B cell (primary cell): ENCODE measurements at regions not wholly inside any gene's neighbourhood (a gene's known extent, or its start where the extent isn't known, plus 50 kb on each side); places are given as distances from the start of the nearest gene placed in this dataset.

Experiments
- ATAC-seq: fragments of 200-7000 bp; cut with Tn5 transposase; one replicate; pipeline ENCODE4 v1.10.0; 2021; ENCODE audit warnings: low read depth, mild to moderate bottlenecking, moderate number of reproducible peaks, moderate library complexity
- CTCF ChIA-PET: fragments of 350-600 bp; sonication (Branson Sonifier 250); formaldehyde crosslinking; loops from one replicate; lab custom pipeline; 2021; ENCODE audit warnings: antibody characterized with exemption, inconsistent platforms; lab: Charles Lee
- POLR2A ChIA-PET: fragments of 350-600 bp; sonication (Branson Sonifier 250); formaldehyde crosslinking; loops from one replicate; lab custom pipeline; 2021; ENCODE audit warnings: antibody characterized with exemption; lab: Charles Lee
- DNase-seq: peaks from one replicate; pipeline ENCODE4 v3.0.0; 2013
- H2AFZ ChIP-seq: 2 replicates; pipeline ENCODE4 v1.6.1; 2012; ENCODE audit warnings: mild to moderate bottlenecking, low read depth, low read length; ENCODE audit not compliant: insufficient read depth, poor library complexity, severe bottlenecking
- H3K27ac ChIP-seq, 2 donors: 1 replicate in 1 of 2; 2 replicates in 1 of 2; pipeline ENCODE4 v1.5.1; 2012 to 2013; ENCODE audit warnings: low read length in 2 of 2, mild to moderate bottlenecking in 2 of 2, moderate library complexity in 1 of 2
- H3K27me3 ChIP-seq, 4 experiments: fragments of 200-600 bp in 1 of 4; sonication (generic) in 1 of 4; replicated peaks in 1 of 4; 1 replicate in 2 of 4; 2 replicates in 2 of 4; pipeline versions ENCODE4 v1.6.1 to v1.7.0; 2013 to 2016; ENCODE audit warnings: low read length in 3 of 4, mild to moderate bottlenecking in 2 of 4, mixed read lengths in 1 of 4, moderate library complexity in 1 of 4; ENCODE audit not compliant: insufficient read depth in 4 of 4, control insufficient read depth in 3 of 4; ENCODE audit errors: control extremely low read depth in 1 of 4
- H3K36me3 ChIP-seq, 2 experiments: replicated peaks in 1 of 2; 1 replicate in 1 of 2; 2 replicates in 1 of 2; pipeline versions ENCODE4 v1.6.1 to v1.7.1; 2013; ENCODE audit warnings: low read length in 1 of 2; ENCODE audit not compliant: insufficient read depth in 2 of 2, control insufficient read depth in 1 of 2; ENCODE audit errors: control extremely low read depth in 1 of 2, extremely low read depth in 1 of 2
- H3K4me1 ChIP-seq, 2 donors: fragments of 200-600 bp in 1 of 2; sonication (generic) in 1 of 2; 1 replicate in 1 of 2; 2 replicates in 1 of 2; pipeline versions ENCODE4 v1.5.1 to v1.6.1; 2013 to 2017; ENCODE audit warnings: low read length in 2 of 2; ENCODE audit not compliant: control insufficient read depth in 2 of 2, insufficient read depth in 2 of 2
- H3K4me2 ChIP-seq: replicated peaks from 2 replicates; pipeline ENCODE3; 2012; ENCODE audit warnings: mild to moderate bottlenecking, low read depth, low read length; ENCODE audit not compliant: poor library complexity, severe bottlenecking
- H3K4me3 ChIP-seq, 5 experiments: fragments of 200-600 bp in 1 of 5; sonication (generic) in 1 of 5; 1 replicate in 3 of 5; 2 replicates in 2 of 5; pipeline versions ENCODE4 v1.5.1 to v1.7.0; 2011 to 2016; ENCODE audit warnings: low read length in 4 of 5, mild to moderate bottlenecking in 4 of 5, low read depth in 2 of 5, control low read depth in 1 of 5, moderate library complexity in 1 of 5; ENCODE audit not compliant: insufficient read depth in 1 of 5; ENCODE audit errors: control extremely low read depth in 1 of 5, extremely low read depth in 1 of 5
- H3K79me2 ChIP-seq: fragments of 200-600 bp; sonication (generic); one replicate; pipeline ENCODE4 v1.6.0; 2016; ENCODE audit warnings: low read length; ENCODE audit not compliant: control insufficient read depth, insufficient read depth
- H3K9ac ChIP-seq: fragments of 200-600 bp; sonication (generic); 2 replicates; pipeline ENCODE4 v1.6.1; 2017; ENCODE audit warnings: mild to moderate bottlenecking, low read length, moderate library complexity
- H3K9me3 ChIP-seq, 3 donors: one replicate each; pipeline versions ENCODE4 v1.6.1 to v1.7.1; 2013; ENCODE audit warnings: low read length in 2 of 3; ENCODE audit not compliant: control insufficient read depth in 2 of 3, insufficient read depth in 1 of 3; ENCODE audit errors: control extremely low read depth in 1 of 3
- H4K20me1 ChIP-seq: 2 replicates; pipeline ENCODE4 v1.6.0; 2012; ENCODE audit warnings: mild to moderate bottlenecking, low read length; ENCODE audit not compliant: insufficient read depth, control insufficient read depth, poor library complexity, severe bottlenecking
- H3K27ac Mint-ChIP-seq: one replicate; pipeline ENCODE4 v1.8.0; 2021; ENCODE audit warnings: mixed read lengths
- H3K27me3 Mint-ChIP-seq: one replicate; pipeline ENCODE4 v1.8.0; 2021; ENCODE audit warnings: mixed read lengths
- H3K4me1 Mint-ChIP-seq: one replicate; pipeline ENCODE4 v1.8.0; 2021; ENCODE audit warnings: mixed read lengths
- H3K4me3 Mint-ChIP-seq: one replicate; pipeline ENCODE4 v1.8.0; 2021; ENCODE audit warnings: mixed read lengths
- H3K9me3 Mint-ChIP-seq: one replicate; pipeline ENCODE4 v1.8.0; 2022; ENCODE audit warnings: mixed read lengths; ENCODE audit not compliant: insufficient read depth
- EZH2 ChIP-seq: IDR thresholded peaks from 2 replicates; pipeline ENCODE4 v1.6.1; 2012; ENCODE audit warnings: borderline replicate concordance, low read depth, mild to moderate bottlenecking, moderate library complexity, low read length; ENCODE audit not compliant: insufficient read depth, poor library complexity, severe bottlenecking
- WGBS: methylation state at CpG from one replicate; pipeline ENCODE4 v1.1.5; 2013; ENCODE audit warnings: missing lambda C conversion rate; ENCODE audit not compliant: insufficient coverage; 5-methylcytosine and 5-hydroxymethylcytosine counted together
- intact Hi-C: fragments of 100-400 bp; cut with micrococcal nuclease; formaldehyde crosslinking; loops from one replicate; pipeline ENCODE4 v1.10.0; 2022
- TF ChIP-seq, protein P1 (sequence below): fragments of 200-600 bp; IDR thresholded peaks from one replicate; pipeline ENCODE4 v1.8.0; 2022; ENCODE audit warnings: antibody characterized with exemption, mild to moderate bottlenecking

DNA sequence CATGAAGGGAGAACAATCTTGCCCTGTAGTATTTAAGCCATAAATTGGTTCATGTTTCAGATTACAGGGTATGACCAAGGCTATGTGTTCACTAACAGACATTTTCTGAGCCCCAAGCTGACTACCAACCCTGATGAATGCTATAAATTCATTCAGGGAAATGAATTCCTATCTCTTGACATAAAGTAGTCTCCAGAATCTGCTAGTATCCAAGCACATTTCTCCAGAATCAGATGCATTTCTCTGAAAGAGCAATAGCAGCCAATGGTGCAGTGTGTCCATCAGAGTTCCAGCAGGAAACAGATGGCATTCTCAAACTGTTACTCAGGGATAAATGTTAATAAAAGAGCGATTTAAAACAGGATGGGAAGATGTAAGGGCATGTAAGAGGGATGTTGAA lies 226.4 kb downstream of the COG6 start:
- Histone ChIP-seq H3K27ac (no peak overlapping the region), H3K4me2 (no peak overlapping the region), H3K4me3 (no peak overlapping the region), H3K79me2 (no peaks in the 10 kb centered on the region), H3K27me3 (no peaks in the 10 kb centered on the region), H3K36me3 (no peaks in the 10 kb centered on the region), H2AFZ (no peak overlapping the region), H4K20me1 (no peaks in the 10 kb centered on the region), H3K4me1 (no peaks in the 10 kb centered on the region), H3K9me3 (peaks cover 10 to 26% (median 11%) of the 10 kb centered on the region in 3 donors), H3K9ac (no peak overlapping the region)
- 74% methylated on average over 1 of the region's 1 CpG for WGBS
- ChIA-PET POLR2A (no interaction called here), CTCF (no interaction called here)
- TF ChIP-seq EZH2 = no peak
- TF ChIP-seq, protein P1, sequence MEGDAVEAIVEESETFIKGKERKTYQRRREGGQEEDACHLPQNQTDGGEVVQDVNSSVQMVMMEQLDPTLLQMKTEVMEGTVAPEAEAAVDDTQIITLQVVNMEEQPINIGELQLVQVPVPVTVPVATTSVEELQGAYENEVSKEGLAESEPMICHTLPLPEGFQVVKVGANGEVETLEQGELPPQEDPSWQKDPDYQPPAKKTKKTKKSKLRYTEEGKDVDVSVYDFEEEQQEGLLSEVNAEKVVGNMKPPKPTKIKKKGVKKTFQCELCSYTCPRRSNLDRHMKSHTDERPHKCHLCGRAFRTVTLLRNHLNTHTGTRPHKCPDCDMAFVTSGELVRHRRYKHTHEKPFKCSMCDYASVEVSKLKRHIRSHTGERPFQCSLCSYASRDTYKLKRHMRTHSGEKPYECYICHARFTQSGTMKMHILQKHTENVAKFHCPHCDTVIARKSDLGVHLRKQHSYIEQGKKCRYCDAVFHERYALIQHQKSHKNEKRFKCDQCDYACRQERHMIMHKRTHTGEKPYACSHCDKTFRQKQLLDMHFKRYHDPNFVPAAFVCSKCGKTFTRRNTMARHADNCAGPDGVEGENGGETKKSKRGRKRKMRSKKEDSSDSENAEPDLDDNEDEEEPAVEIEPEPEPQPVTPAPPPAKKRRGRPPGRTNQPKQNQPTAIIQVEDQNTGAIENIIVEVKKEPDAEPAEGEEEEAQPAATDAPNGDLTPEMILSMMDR = no peak
- H3K27me3 Mint-ChIP-seq = peaks cover 22% of the 10 kb centered on the region
- H3K4me1 Mint-ChIP-seq = no peaks in the 10 kb centered on the region
- H3K9me3 Mint-ChIP-seq = peaks cover 14% of the 10 kb centered on the region
- ATAC-seq = no peak
- H3K4me3 Mint-ChIP-seq = no peak overlapping the region
- intact Hi-C loops = no loop called here
- DNase-seq = no peak
- no peak overlapping the region for H3K27ac Mint-ChIP-seq

DNA sequence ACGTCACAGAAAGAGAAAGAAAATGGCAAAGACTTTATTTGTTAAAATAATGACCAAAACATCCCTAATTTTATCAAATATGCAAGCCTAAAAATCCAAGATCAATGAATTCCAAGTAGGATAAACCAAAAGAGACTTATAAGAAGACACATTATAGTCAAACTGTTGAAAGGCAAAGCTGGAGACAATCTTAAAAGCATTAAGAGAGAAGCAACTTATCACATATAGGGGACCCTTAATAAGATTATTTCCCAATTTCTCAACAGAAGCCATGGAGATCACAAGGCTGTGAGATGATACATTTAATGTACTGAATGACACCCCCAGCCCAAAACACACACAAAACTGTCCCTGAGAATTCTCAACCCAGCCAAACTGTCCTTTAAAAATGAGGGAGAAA lies 228.7 kb downstream of the COG6 start:
- POLR2A ChIA-PET = no interaction called here
- H3K27ac ChIP-seq = no peak overlapping the region
- no peaks in the 10 kb centered on the region for H3K4me1 Mint-ChIP-seq
- no peak for ATAC-seq
- DNase-seq = no peak
- H2AFZ ChIP-seq = no peak overlapping the region
- H3K9me3 Mint-ChIP-seq = peaks cover 14% of the 10 kb centered on the region
- no peaks in the 10 kb centered on the region for H3K79me2 ChIP-seq
- intact Hi-C loops = no loop called here
- H4K20me1 ChIP-seq = no peaks in the 10 kb centered on the region
- no peaks in the 10 kb centered on the region for H3K4me1 ChIP-seq
- no peak overlapping the region for H3K9ac ChIP-seq
- peaks cover 10 to 26% (median 11%) of the 10 kb centered on the region in 3 donors for H3K9me3 ChIP-seq
- H3K4me3 Mint-ChIP-seq = no peak overlapping the region
- no peak for TF ChIP-seq EZH2
- TF ChIP-seq, protein P1 = no peak
- CTCF ChIA-PET = no interaction called here
- H3K4me3 ChIP-seq = no peak overlapping the region
- no peak overlapping the region for H3K4me2 ChIP-seq
- no peaks in the 10 kb centered on the region for H3K27me3 ChIP-seq
- H3K36me3 ChIP-seq = no peaks in the 10 kb centered on the region
- H3K27ac Mint-ChIP-seq = no peak overlapping the region
- no CpG with 5 or more reads among the region's 1 CpG for WGBS
- peaks cover 21% of the 10 kb centered on the region for H3K27me3 Mint-ChIP-seq
